ENCODE measurements at regions not wholly inside any gene's neighbourhood (a gene's known extent, or its start where the extent isn't known, plus 50 kb on each side); places are given as distances from the start of the nearest gene placed in this dataset.

DNA sequence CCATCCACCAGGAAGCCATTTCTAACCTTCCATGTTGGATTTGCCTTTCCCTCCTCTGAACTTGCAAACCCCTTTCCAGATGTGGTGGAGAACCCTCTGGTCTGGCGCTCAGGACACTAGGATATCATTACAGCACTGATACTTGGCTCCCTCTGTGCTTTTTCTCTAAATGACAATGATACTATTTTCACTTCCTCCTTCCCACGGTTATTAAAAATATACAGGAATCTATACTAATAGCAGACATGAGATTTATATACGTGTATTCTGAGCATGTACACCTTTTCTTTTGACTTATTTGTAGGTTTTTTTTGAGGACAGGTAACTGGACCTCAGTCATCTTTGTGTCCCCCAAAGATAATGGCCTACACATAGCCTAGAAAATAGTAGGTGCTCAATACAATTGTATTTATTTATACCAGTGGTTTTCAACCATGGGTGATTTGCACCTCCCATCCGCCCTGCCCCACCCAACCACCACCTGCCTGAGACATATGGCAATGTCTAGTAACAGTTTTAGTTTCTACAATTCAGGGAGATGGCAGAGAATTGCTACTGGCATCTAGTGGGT, 60.4 kb upstream of the PLAC8 start:
- DNase-seq: no peak
- 89 to 91% methylated on average over 4 of the region's 4 CpGs for WGBS, 2 donors
- Histone ChIP-seq H3K27ac (no peak overlapping the region), H3K4me3 (no peak overlapping the region), H3K27me3 (no peaks in the 10 kb centered on the region), H3K9me3 (no peaks in the 10 kb centered on the region), H3K36me3 (ENCODE audit: low read depth, missing control alignments) (no peaks in the 10 kb centered on the region), H3K4me1 (no peaks in the 10 kb centered on the region)
- intact Hi-C loops (cut with DNase I; ENCODE audit: low total_unique reads): no loop called here
- TF ChIP-seq POLR2A (IDR thresholded peaks at IDR 0.05): no peak
- TF ChIP-seq, protein P1, sequence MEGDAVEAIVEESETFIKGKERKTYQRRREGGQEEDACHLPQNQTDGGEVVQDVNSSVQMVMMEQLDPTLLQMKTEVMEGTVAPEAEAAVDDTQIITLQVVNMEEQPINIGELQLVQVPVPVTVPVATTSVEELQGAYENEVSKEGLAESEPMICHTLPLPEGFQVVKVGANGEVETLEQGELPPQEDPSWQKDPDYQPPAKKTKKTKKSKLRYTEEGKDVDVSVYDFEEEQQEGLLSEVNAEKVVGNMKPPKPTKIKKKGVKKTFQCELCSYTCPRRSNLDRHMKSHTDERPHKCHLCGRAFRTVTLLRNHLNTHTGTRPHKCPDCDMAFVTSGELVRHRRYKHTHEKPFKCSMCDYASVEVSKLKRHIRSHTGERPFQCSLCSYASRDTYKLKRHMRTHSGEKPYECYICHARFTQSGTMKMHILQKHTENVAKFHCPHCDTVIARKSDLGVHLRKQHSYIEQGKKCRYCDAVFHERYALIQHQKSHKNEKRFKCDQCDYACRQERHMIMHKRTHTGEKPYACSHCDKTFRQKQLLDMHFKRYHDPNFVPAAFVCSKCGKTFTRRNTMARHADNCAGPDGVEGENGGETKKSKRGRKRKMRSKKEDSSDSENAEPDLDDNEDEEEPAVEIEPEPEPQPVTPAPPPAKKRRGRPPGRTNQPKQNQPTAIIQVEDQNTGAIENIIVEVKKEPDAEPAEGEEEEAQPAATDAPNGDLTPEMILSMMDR (IDR thresholded peaks at IDR 0.05): no peak

DNA sequence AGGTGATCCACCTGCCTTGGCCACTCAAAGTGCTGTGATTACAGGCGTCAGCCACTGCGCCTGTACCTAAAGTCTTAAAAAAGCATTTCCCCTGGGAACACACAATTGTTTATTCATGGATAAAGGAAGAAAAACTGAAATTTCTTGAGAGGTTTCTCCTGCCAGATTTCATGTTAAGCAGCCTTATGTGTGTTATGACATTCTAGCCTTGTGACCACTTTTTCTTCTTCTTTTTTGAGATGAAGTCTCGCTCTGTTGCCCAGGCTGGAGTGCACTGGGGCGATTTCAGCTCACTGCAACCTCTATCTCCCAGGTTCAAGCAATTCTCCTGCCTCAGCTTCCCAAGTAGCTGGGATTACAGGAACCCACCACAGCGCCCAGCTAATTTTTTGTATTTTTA, 57.8 kb upstream of the PLAC8 start:
- Histone ChIP-seq H3K4me3 (no peak overlapping the region), H3K36me3 (ENCODE audit: low read depth, missing control alignments) (no peaks in the 10 kb centered on the region), H3K27ac (no peak overlapping the region), H3K9me3 (no peaks in the 10 kb centered on the region), H3K27me3 (no peaks in the 10 kb centered on the region), H3K4me1 (no peaks in the 10 kb centered on the region)
- TF ChIP-seq, protein P1 (IDR thresholded peaks at IDR 0.05): no peak
- no peak for TF ChIP-seq POLR2A (IDR thresholded peaks at IDR 0.05)
- intact Hi-C loops (cut with DNase I; ENCODE audit: low total_unique reads): no loop called here
- no peak for DNase-seq
- WGBS, 2 donors: 86 to 92% methylated on average over 5 of the region's 5 CpGs

DNA sequence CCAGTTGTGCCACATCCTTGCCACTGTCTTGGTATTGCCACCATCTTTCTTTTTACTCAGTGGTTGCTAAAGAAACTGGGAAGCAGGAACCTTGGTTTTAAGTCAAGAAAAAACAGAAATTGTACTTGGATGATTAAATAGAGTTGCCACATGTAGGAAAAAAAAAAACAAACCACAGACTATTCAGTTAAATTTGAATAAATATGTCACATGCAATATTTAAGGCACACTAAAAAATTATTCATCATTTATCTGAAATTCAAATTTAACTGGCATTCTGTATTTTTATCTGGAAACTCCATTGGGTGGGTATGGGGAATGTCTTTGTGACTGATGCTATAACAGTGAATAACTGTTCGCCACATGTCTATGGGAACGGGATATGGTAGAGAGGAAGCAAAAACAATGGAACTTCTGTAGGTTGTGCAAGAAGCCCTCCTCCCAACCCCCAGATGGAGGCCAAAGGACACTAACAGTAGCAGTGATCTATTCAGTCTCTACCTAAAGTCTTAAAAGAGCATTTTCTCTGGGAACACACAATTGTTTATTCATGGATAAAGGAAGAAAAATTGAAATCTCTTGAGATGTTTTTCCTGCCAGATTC, 57.0 kb upstream of the PLAC8 start:
- DNase-seq: no peak
- H3K4me3 ChIP-seq: no peak overlapping the region
- H3K4me1 ChIP-seq: no peaks in the 10 kb centered on the region
- no peak overlapping the region for H3K27ac ChIP-seq
- no peaks in the 10 kb centered on the region for H3K36me3 ChIP-seq (ENCODE audit: low read depth, missing control alignments)
- WGBS, 2 donors: 78 to 87% methylated on average over 2 of the region's 2 CpGs
- no peaks in the 10 kb centered on the region for H3K9me3 ChIP-seq
- no peak for TF ChIP-seq POLR2A (IDR thresholded peaks at IDR 0.05)
- TF ChIP-seq, protein P1 (IDR thresholded peaks at IDR 0.05): no peak
- H3K27me3 ChIP-seq: no peaks in the 10 kb centered on the region
- intact Hi-C loops (cut with DNase I; ENCODE audit: low total_unique reads): no loop called here

DNA sequence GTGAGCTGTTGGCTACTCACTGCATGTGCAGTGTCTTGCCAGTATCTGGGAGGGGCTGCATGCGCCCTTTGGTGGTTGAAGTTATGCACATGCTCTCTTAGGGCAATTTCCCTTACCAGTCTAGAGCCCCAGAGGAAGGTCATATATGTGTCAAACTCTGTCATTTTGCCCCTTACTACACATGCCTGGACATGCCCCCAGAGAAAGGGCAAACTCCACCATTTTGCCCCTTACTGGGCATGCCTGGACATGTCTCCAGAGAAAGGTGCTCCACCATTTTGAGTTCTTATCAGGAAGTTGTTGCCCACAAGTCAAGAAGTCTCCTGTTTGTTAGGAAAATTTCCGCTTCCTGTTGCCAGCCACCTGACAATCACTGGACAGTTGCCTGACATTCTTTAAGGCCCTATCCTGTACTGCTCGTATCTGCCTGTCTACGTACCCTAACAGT, 56.4 kb upstream of the PLAC8 start:
- intact Hi-C loops (cut with DNase I; ENCODE audit: low total_unique reads): no loop called here
- H3K9me3 ChIP-seq: no peaks in the 10 kb centered on the region
- no peak for DNase-seq
- H3K4me1 ChIP-seq: no peaks in the 10 kb centered on the region
- H3K4me3 ChIP-seq: no peak overlapping the region
- no peak overlapping the region for H3K27ac ChIP-seq
- no peaks in the 10 kb centered on the region for H3K27me3 ChIP-seq
- H3K36me3 ChIP-seq (ENCODE audit: low read depth, missing control alignments): no peaks in the 10 kb centered on the region
- TF ChIP-seq, protein P1 (IDR thresholded peaks at IDR 0.05): no peak
- TF ChIP-seq POLR2A (IDR thresholded peaks at IDR 0.05): no peak
- WGBS, 2 donors: 61% methylated on average over 4 of the region's 4 CpGs

Measured in testis (tissue), 2 donors.